ENCODE measurements at regions not wholly inside any gene's neighbourhood (a gene's known extent, or its start where the extent isn't known, plus 50 kb on each side); places are given as distances from the start of the nearest gene placed in this dataset.

GRCh38 chr2:34810456-34810855, 1211.4 kb upstream of the FAM98A start:
- H4K20me1 ChIP-seq (ENCODE audit: insufficient read depth, low read length) = no peaks in the 10 kb centered on the region
- no peak overlapping the region for H2AFZ ChIP-seq (ENCODE audit: insufficient read depth, low read depth, low read length, poor library complexity, severe bottlenecking)
- H3K9ac ChIP-seq (ENCODE audit: insufficient read depth, low read length, poor library complexity, severe bottlenecking) = no peak overlapping the region
- Mint-ChIP-seq H3K27me3 (ENCODE audit: low read depth in 3 of 3) (no peaks in the 10 kb centered on the region), H3K4me3 (no peak overlapping the region), H3K27ac (no peak overlapping the region), H3K4me1 (peaks cover 2% of the 10 kb centered on the region), H3K9me3 (peaks cover 0 to 3% (median 0%) of the 10 kb centered on the region in 7 donors), H3K36me3 (no peaks in the 10 kb centered on the region)
- H3K27ac ChIP-seq (ENCODE audit: low read depth in 1 of 2, low read length in 2 of 2) = no peak overlapping the region
- DNase-seq = no peak
- no peak overlapping the region for H3K4me2 ChIP-seq (replicated peaks; ENCODE audit: extremely low read depth, low read length, poor library complexity, severe bottlenecking)
- intact Hi-C loops (cut with micrococcal nuclease) = no loop called here
- no peak for TF ChIP-seq CTCF (IDR thresholded peaks at IDR 0.05)
- H3K4me1 ChIP-seq (ENCODE audit: control insufficient read depth in 1 of 2, insufficient read depth in 2 of 2, low read length in 2 of 2) = no peaks in the 10 kb centered on the region
- peaks cover 0 to 7% of the 10 kb centered on the region in 2 donors for H3K9me3 ChIP-seq (replicated peaks in 1 of 2; ENCODE audit: control insufficient read depth in 1 of 2, insufficient read depth in 1 of 2, low read length in 2 of 2)
- no peaks in the 10 kb centered on the region for H3K27me3 ChIP-seq (ENCODE audit: control insufficient read depth in 2 of 2, insufficient read depth in 2 of 2, low read length in 2 of 2)
- no peak overlapping the region for H3K4me3 ChIP-seq (replicated peaks in 1 of 3; ENCODE audit: low read depth in 2 of 3, low read length in 3 of 3)
- WGBS (ENCODE audit: insufficient coverage) = no CpG with 5 or more reads among the region's 2 CpGs
- no peaks in the 10 kb centered on the region for H3K36me3 ChIP-seq (replicated peaks in 1 of 2; ENCODE audit: control insufficient read depth in 1 of 2, insufficient read depth in 2 of 2, low read length in 2 of 2)
- H3K79me2 ChIP-seq (ENCODE audit: insufficient read depth, low read length) = no peaks in the 10 kb centered on the region

GRCh38 chr2:34808426-34808825, 1209.3 kb upstream of the FAM98A start:
- TF ChIP-seq CTCF (IDR thresholded peaks at IDR 0.05) = no peak
- Histone ChIP-seq H3K4me2 (replicated peaks; ENCODE audit: extremely low read depth, low read length, poor library complexity, severe bottlenecking) (no peak overlapping the region), H3K27ac (ENCODE audit: low read depth in 1 of 2, low read length in 2 of 2) (no peak overlapping the region), H3K79me2 (ENCODE audit: insufficient read depth, low read length) (no peaks in the 10 kb centered on the region), H3K27me3 (ENCODE audit: control insufficient read depth in 2 of 2, insufficient read depth in 2 of 2, low read length in 2 of 2) (no peaks in the 10 kb centered on the region), H3K9ac (ENCODE audit: insufficient read depth, low read length, poor library complexity, severe bottlenecking) (no peak overlapping the region), H3K36me3 (replicated peaks in 1 of 2; ENCODE audit: control insufficient read depth in 1 of 2, insufficient read depth in 2 of 2, low read length in 2 of 2) (no peaks in the 10 kb centered on the region), H2AFZ (ENCODE audit: insufficient read depth, low read depth, low read length, poor library complexity, severe bottlenecking) (no peak overlapping the region), H4K20me1 (ENCODE audit: insufficient read depth, low read length) (no peaks in the 10 kb centered on the region), H3K9me3 (replicated peaks in 1 of 2; ENCODE audit: control insufficient read depth in 1 of 2, insufficient read depth in 1 of 2, low read length in 2 of 2) (peaks cover 0 to 9% of the 10 kb centered on the region in 2 donors), H3K4me3 (replicated peaks in 1 of 3; ENCODE audit: low read depth in 2 of 3, low read length in 3 of 3) (no peak overlapping the region), H3K4me1 (ENCODE audit: control insufficient read depth in 1 of 2, insufficient read depth in 2 of 2, low read length in 2 of 2) (no peaks in the 10 kb centered on the region)
- Mint-ChIP-seq H3K36me3 (no peaks in the 10 kb centered on the region), H3K27ac (no peak overlapping the region), H3K9me3 (peaks cover 0 to 3% (median 0%) of the 10 kb centered on the region in 7 donors), H3K27me3 (ENCODE audit: low read depth in 3 of 3) (no peaks in the 10 kb centered on the region), H3K4me1 (peaks cover 2% of the 10 kb centered on the region), H3K4me3 (no peak overlapping the region)
- WGBS (ENCODE audit: insufficient coverage) = no CpG with 5 or more reads among the region's 3 CpGs
- DNase-seq = no peak
- intact Hi-C loops (cut with micrococcal nuclease) = no loop called here

Data from CD14-positive monocyte (primary cell).